RCC 7860 (cell line): ENCODE measurements at regions not wholly inside any gene's neighbourhood (a gene's known extent, or its start where the extent isn't known, plus 50 kb on each side); places are given as distances from the start of the nearest gene placed in this dataset.

Experiments used
- DNase-seq: peaks from one replicate; pipeline ENCODE4 v3.0.0-alpha.2; 2015; ENCODE audit warnings: low spot score
- FAIRE-seq: peaks from 2 replicates; lab custom pipeline; 2012; peaks lifted over from hg19 to GRCh38; lab: Jason Lieb, UNC

GRCh38 chr6:97790926-97791590 is 508.0 kb upstream of the MMS22L start:
- FAIRE-seq, result no peak
- DNase-seq, result no peak

DNA sequence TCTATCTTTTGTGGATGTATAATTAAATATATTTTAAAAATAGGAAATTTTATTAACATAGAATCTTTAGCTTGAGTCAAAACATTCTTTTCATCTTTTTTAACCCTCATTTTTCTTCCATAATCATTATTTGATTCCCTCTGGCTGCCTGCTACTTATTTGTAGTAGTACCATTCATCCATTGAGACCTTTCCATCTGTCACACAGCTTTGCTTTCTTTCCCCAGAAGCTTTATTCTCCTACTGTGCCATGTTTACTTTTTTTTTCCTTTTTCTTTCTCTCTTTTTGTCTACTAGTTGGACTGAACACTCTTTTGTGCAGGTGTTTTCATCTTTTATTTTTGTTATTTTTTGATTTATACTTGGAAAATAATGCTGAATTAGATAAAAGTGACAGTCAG is 522.6 kb upstream of the MMS22L start:
- DNase-seq (no peak), FAIRE-seq (no peak)

DNA sequence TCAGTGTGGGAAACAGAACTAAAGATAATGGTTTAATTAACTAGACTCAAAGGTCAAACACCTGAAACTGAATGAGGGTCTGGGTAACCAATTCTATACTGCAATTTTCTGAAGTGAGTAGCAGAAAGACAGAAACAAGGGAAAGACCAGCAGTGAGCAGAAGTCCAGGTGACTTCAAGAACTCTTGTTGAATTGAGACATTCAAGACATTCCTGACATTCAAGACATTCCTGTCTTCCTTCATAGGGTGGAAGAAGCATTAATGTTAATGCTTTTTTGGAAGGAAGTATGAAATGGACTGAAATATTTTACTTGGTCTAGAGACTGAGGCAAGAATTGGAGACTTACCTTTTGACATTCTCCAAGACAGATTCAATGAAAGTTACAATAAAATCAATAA is 529.9 kb upstream of the MMS22L start:
- FAIRE-seq (no peak), DNase-seq (no peak)

- DNase-seq (no peak), FAIRE-seq (no peak)
These were observed 531.0 kb upstream of the MMS22L start for GRCh38 chr6:97813889-97814567.

DNA sequence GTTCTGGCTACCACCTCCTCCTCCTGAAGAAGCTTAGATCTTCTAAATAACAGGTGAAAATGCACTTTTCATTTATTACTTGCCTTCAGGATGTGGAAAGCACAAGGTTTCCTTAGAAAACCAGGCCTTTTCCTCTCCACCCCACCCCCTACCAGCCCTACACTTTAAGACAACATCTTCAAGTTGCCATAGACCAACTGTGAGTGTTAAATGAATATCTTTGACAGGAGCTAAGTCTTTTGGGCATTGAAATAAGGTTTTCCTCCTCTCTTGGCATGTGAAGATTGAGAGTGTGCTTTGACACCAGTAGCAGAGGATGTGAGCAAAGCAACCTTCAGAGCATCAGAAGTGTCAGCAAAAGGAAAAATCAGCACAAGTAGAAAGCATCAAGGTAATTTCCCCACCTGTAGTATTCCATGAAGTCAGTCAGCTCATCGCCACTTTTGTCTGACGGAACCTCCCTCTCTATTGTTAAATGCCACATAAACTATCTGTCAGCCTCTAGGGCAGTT is 532.3 kb upstream of the MMS22L start:
- no peak for FAIRE-seq
- no peak for DNase-seq

DNA sequence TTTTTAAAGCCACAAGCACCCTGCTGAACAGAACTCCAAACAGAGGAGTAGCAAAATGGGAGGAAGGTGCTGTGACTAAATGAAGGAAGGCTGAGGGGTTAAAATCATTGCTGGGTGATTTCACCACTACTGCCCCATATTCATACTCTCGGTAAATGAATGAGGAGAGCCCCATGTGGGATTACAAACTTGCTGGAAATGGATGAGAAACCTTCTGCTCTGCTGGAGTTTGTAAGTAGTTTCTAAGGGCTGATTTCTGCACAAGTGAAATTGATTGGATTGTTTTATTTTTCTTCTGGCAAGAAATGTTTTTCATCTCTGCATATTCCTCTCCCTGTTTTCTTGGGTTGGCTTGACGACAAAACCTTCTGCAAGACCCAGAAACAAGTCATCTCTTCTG is 533.5 kb upstream of the MMS22L start:
- FAIRE-seq (no peak), DNase-seq (no peak)

- DNase-seq (no peak), FAIRE-seq (no peak)
These were observed 536.7 kb upstream of the MMS22L start for GRCh38 chr6:97819710-97820109.

DNA sequence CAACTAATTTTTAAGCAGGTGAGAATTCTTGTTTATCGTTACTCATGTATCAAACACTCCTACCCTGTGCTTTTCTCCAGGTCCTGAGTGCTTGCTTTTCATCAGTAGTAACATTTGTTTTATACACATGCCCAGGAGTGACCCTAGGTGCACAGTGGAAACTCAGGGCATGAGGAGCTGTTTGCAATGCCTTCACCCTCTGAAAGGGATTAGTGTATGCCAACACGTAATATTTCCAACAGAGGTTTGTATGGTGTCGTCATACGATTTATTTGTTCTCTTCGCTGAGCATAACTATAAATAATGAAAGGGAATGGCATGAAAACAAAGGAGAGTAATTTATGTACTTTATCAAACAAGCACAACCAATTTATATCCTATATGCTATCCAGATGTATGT is 537.4 kb upstream of the MMS22L start:
- DNase-seq, result no peak
- no peak for FAIRE-seq

GRCh38 chr6:97822632-97823031 is 539.6 kb upstream of the MMS22L start:
- FAIRE-seq, result no peak
- DNase-seq, result no peak

DNA sequence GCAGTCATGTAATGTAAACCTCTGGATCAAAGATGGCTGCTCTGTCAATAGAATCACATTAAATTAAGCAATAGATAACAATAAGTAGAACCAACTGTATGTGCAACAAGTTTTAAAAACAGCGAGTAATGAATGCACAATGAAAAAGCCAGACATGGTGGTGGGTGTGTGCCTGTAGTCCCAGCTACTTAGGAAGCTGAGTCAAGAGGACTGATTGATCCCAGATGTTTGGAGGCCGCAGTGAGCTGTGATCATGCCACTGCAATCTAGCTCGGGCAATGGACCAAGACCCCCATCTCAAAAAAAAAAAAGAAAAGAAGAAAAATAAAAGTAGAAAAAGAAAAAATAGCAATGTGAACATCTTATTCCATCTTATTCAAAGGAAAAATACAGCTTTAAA is 558.7 kb upstream of the MMS22L start:
- FAIRE-seq (no peak), DNase-seq (no peak)

- FAIRE-seq (no peak), DNase-seq (no peak)
These were observed 559.5 kb upstream of the MMS22L start for GRCh38 chr6:97842521-97842920.

- DNase-seq, result no peak
- FAIRE-seq, result no peak
These were observed 566.4 kb upstream of the MMS22L start for GRCh38 chr6:97849390-97849789.

DNA sequence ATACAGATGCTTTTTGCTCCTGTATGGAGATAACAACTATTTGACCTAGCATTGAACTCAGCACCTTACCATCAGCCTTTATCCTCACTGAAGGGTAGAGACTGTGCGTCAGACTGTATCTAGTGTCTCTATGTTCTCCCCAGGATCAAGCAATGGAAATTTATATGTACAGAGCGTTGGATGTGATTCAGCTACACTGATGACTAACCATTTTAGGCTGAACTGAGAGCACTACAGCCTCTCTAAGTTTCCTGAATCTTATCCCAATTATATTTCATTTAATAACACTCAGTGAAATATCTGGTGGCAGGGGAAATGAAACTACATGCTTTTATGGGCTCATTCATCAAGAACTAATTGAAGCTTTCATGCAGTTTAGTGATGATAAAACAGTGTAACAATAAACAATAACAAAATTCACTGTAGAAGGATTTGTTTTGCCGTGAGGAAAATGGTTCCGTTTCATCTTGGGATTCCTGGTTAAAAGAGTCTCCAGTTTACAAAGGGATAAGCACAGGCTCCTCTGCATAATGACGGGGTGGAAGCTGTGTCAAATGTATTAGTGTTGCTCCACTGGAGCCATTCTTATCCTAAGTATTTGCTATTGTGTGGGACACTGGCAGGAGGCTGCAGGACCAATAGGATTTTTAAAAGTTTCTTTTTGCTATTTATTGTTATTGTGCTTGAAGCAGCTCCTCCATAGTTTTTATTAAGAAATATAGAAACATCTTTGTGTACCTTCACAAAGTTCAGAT is 567.6 kb upstream of the MMS22L start:
- no peak for DNase-seq
- no peak for FAIRE-seq

DNA sequence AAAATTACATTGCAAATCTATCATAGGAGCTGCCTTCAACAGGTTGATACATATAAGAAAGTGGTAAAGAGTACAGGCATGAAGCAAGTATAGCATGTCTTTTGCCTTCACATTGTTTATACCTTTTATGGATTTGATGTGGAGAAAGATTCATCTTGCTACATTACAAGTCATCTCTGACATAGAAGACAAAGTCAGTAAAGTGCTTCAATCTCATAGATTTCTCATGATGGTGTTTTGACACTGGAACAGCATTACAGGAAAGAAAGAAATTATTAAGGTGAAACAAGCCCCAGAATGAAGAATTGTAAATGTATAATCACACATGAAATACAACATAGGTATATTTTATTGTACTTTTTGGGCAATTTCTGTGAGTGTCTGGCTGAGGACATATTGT is 580.7 kb upstream of the MMS22L start:
- no peak for DNase-seq
- FAIRE-seq, result no peak

GRCh38 chr6:97864366-97864765 is 581.4 kb upstream of the MMS22L start:
- FAIRE-seq (no peak), DNase-seq (no peak)

DNA sequence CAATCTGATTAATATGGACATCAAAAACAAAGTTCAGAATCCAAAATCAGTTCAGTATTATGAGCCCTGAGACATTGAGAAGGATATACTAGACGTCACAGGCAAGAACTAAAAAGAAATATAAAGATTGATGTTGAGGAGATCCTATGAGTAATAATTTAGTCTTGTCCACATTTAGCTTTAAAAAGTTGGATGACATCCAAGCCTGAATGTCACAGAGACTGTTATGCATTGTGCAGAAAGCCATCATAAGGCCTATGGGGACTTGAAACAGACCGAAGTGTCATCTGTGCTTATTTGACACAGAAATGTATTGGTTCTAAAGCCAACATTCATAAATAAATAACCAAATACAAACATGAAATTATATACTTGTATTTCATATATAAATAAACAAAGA is 581.8 kb upstream of the MMS22L start:
- FAIRE-seq (no peak), DNase-seq (no peak)

GRCh38 chr6:97865612-97866011 is 582.6 kb upstream of the MMS22L start:
- FAIRE-seq (no peak), DNase-seq (no peak)

DNA sequence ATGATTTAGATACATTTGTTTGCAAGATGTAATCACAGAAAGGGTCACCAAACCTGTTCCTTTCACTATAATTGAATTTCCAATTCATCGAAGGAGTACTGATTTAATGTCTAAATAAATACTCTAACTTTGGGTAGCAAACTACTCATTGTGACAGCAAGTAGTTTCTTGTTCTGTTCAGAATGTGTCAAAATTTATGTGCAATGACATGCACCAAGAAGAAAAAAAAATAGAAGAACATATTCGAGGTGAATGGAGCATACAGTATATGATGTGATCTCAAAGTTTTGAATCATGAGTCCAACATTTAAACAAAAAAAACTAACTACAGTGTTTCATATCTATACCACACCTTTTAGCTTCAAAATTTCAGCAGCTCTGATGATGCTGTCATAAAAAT is 583.6 kb upstream of the MMS22L start:
- DNase-seq, result no peak
- no peak for FAIRE-seq

GRCh38 chr6:97867177-97867576 is 584.2 kb upstream of the MMS22L start:
- DNase-seq (no peak), FAIRE-seq (no peak)

DNA sequence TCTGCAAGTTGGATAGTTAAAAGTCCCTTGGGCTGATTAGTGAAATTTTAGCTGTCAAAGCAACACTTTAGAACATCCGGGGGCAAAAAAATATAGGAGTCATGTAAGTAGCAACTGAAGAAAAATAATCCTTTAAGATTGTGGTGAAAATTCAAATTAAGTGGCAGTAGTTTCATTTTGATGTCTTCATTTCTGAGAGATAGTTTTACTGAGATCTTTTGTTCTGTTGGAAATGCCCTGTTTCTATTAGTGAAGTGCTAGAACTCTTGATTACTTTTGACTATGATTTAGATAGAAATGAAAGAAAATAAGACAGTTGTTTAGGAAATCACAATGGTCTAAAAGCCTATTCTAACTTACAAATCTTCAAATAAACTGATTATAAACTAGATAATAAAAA is 587.3 kb upstream of the MMS22L start:
- FAIRE-seq, result no peak
- no peak for DNase-seq

GRCh38 chr6:97876711-97877110 is 593.7 kb upstream of the MMS22L start:
- DNase-seq (no peak), FAIRE-seq (no peak)

GRCh38 chr6:97882755-97883154 is 599.7 kb upstream of the MMS22L start:
- no peak for FAIRE-seq
- no peak for DNase-seq
